ENCODE measurements at regions not wholly inside any gene's neighbourhood (a gene's known extent, or its start where the extent isn't known, plus 50 kb on each side); places are given as distances from the start of the nearest gene placed in this dataset.

GRCh38 chr5:118258223-118258622, 730.1 kb downstream of the DTWD2 start:
- Histone ChIP-seq H3K27me3 (ENCODE audit: insufficient read depth, low read length, poor library complexity) (no peaks in the 10 kb centered on the region), H3K79me1 (ENCODE audit: low read length) (no peaks in the 10 kb centered on the region), H3K56ac (ENCODE audit: low read length) (no peak overlapping the region), H3K4me1 (ENCODE audit: control insufficient read depth, low read depth, low read length) (no peaks in the 10 kb centered on the region), H3K23ac (ENCODE audit: low read length) (no peak overlapping the region), H3K9ac (ENCODE audit: low read length) (no peak overlapping the region), H2BK5ac (ENCODE audit: low read length) (no peak overlapping the region), H3K27ac (ENCODE audit: low read depth, low read length) (no peak overlapping the region), H3K4me3 (ENCODE audit: low read length) (no peak overlapping the region), H4K8ac (ENCODE audit: low read depth, low read length) (no peak overlapping the region), H3K18ac (ENCODE audit: low read length) (no peak overlapping the region), H3K4me2 (ENCODE audit: low read length) (no peak overlapping the region), H4K5ac (ENCODE audit: low read length) (no peak overlapping the region), H2BK15ac (replicated peaks; ENCODE audit: low read depth) (no peak overlapping the region), H2AK5ac (ENCODE audit: low read length) (no peak overlapping the region), H2BK120ac (ENCODE audit: low read depth, low read length) (no peak overlapping the region), H3K36me3 (ENCODE audit: control insufficient read depth, insufficient read depth, low read length) (no peaks in the 10 kb centered on the region), H3K4ac (ENCODE audit: low read depth, low read length) (no peak overlapping the region), H3K79me2 (ENCODE audit: control insufficient read depth, insufficient read depth, low read length) (no peaks in the 10 kb centered on the region)
- DNase-seq = no peak
- WGBS (ENCODE audit: extremely low coverage, insufficient coverage, low lambda C conversion rate) = no CpG with 5 or more reads among the region's 1 CpG

- Histone ChIP-seq H3K79me1 (ENCODE audit: low read length) (no peaks in the 10 kb centered on the region), H2AK5ac (ENCODE audit: low read length) (no peak overlapping the region)
These were observed 731.3 kb downstream of the DTWD2 start for GRCh38 chr5:118257066-118257465.

GRCh38 chr5:118253225-118254061, 734.9 kb downstream of the DTWD2 start:
- Histone ChIP-seq H3K4me1 (ENCODE audit: control insufficient read depth, low read depth, low read length) (no peaks in the 10 kb centered on the region), H3K27me3 (ENCODE audit: insufficient read depth, low read length, poor library complexity) (no peaks in the 10 kb centered on the region), H2BK15ac (replicated peaks; ENCODE audit: low read depth) (no peak overlapping the region), H3K56ac (ENCODE audit: low read length) (no peak overlapping the region), H3K4ac (ENCODE audit: low read depth, low read length) (no peak overlapping the region), H3K9ac (ENCODE audit: low read length) (no peak overlapping the region), H3K79me2 (ENCODE audit: control insufficient read depth, insufficient read depth, low read length) (no peaks in the 10 kb centered on the region), H4K5ac (ENCODE audit: low read length) (no peak overlapping the region), H2AK5ac (ENCODE audit: low read length) (no peak overlapping the region), H3K79me1 (ENCODE audit: low read length) (no peaks in the 10 kb centered on the region), H3K27ac (ENCODE audit: low read depth, low read length) (no peak overlapping the region), H3K36me3 (ENCODE audit: control insufficient read depth, insufficient read depth, low read length) (no peaks in the 10 kb centered on the region), H2BK5ac (ENCODE audit: low read length) (no peak overlapping the region), H3K4me2 (ENCODE audit: low read length) (no peak overlapping the region), H4K8ac (ENCODE audit: low read depth, low read length) (no peak overlapping the region), H3K4me3 (ENCODE audit: low read length) (no peak overlapping the region), H3K23ac (ENCODE audit: low read length) (no peak overlapping the region), H2BK120ac (ENCODE audit: low read depth, low read length) (no peak overlapping the region), H3K18ac (ENCODE audit: low read length) (no peak overlapping the region)
- no peak for DNase-seq
- no CpG with 5 or more reads among the region's 2 CpGs for WGBS (ENCODE audit: extremely low coverage, insufficient coverage, low lambda C conversion rate)

More at GRCh38 chr5:118257066-118257465, 731.3 kb downstream of the DTWD2 start:
- no peak overlapping the region for H3K18ac ChIP-seq (ENCODE audit: low read length)
- H3K27ac ChIP-seq (ENCODE audit: low read depth, low read length) = no peak overlapping the region
- H3K4me1 ChIP-seq (ENCODE audit: control insufficient read depth, low read depth, low read length) = no peaks in the 10 kb centered on the region
- no peaks in the 10 kb centered on the region for H3K27me3 ChIP-seq (ENCODE audit: insufficient read depth, low read length, poor library complexity)
- no peak overlapping the region for H3K4ac ChIP-seq (ENCODE audit: low read depth, low read length)
- no peak overlapping the region for H3K23ac ChIP-seq (ENCODE audit: low read length)
- H2BK15ac ChIP-seq (replicated peaks; ENCODE audit: low read depth) = no peak overlapping the region
- H3K9ac ChIP-seq (ENCODE audit: low read length) = no peak overlapping the region
- H4K5ac ChIP-seq (ENCODE audit: low read length) = no peak overlapping the region
- no peak overlapping the region for H2BK5ac ChIP-seq (ENCODE audit: low read length)
- no peak overlapping the region for H3K56ac ChIP-seq (ENCODE audit: low read length)
- no peak overlapping the region for H4K8ac ChIP-seq (ENCODE audit: low read depth, low read length)
- no peaks in the 10 kb centered on the region for H3K79me2 ChIP-seq (ENCODE audit: control insufficient read depth, insufficient read depth, low read length)
- no peak overlapping the region for H3K4me3 ChIP-seq (ENCODE audit: low read length)
- no peak overlapping the region for H2BK120ac ChIP-seq (ENCODE audit: low read depth, low read length)
- H3K4me2 ChIP-seq (ENCODE audit: low read length) = no peak overlapping the region
- H3K36me3 ChIP-seq (ENCODE audit: control insufficient read depth, insufficient read depth, low read length) = no peaks in the 10 kb centered on the region
- DNase-seq = no peak

- H3K79me1 ChIP-seq (ENCODE audit: low read length) = no peaks in the 10 kb centered on the region
- no peak overlapping the region for H2BK5ac ChIP-seq (ENCODE audit: low read length)
- H3K27me3 ChIP-seq (ENCODE audit: insufficient read depth, low read length, poor library complexity) = no peaks in the 10 kb centered on the region
- no peak overlapping the region for H3K23ac ChIP-seq (ENCODE audit: low read length)
- no peak overlapping the region for H3K27ac ChIP-seq (ENCODE audit: low read depth, low read length)
- no peak overlapping the region for H3K4ac ChIP-seq (ENCODE audit: low read depth, low read length)
- no peaks in the 10 kb centered on the region for H3K36me3 ChIP-seq (ENCODE audit: control insufficient read depth, insufficient read depth, low read length)
- H3K9ac ChIP-seq (ENCODE audit: low read length) = no peak overlapping the region
- H3K56ac ChIP-seq (ENCODE audit: low read length) = no peak overlapping the region
- no peaks in the 10 kb centered on the region for H3K79me2 ChIP-seq (ENCODE audit: control insufficient read depth, insufficient read depth, low read length)
- no peak overlapping the region for H2BK120ac ChIP-seq (ENCODE audit: low read depth, low read length)
- no peak overlapping the region for H4K8ac ChIP-seq (ENCODE audit: low read depth, low read length)
- H4K5ac ChIP-seq (ENCODE audit: low read length) = no peak overlapping the region
- no CpG with 5 or more reads among the region's 2 CpGs for WGBS (ENCODE audit: extremely low coverage, insufficient coverage, low lambda C conversion rate)
- no peak overlapping the region for H2BK15ac ChIP-seq (replicated peaks; ENCODE audit: low read depth)
- no peak for DNase-seq
- no peak overlapping the region for H3K18ac ChIP-seq (ENCODE audit: low read length)
- H2AK5ac ChIP-seq (ENCODE audit: low read length) = no peak overlapping the region
- no peak overlapping the region for H3K4me3 ChIP-seq (ENCODE audit: low read length)
- H3K4me1 ChIP-seq (ENCODE audit: control insufficient read depth, low read depth, low read length) = no peaks in the 10 kb centered on the region
- no peak overlapping the region for H3K4me2 ChIP-seq (ENCODE audit: low read length)
These were observed 739.0 kb downstream of the DTWD2 start for GRCh38 chr5:118249386-118249785.

- Histone ChIP-seq H2BK15ac (replicated peaks; ENCODE audit: low read depth) (no peak overlapping the region), H4K8ac (ENCODE audit: low read depth, low read length) (no peak overlapping the region), H3K4me2 (ENCODE audit: low read length) (no peak overlapping the region), H3K79me2 (ENCODE audit: control insufficient read depth, insufficient read depth, low read length) (no peaks in the 10 kb centered on the region), H3K23ac (ENCODE audit: low read length) (no peak overlapping the region), H4K5ac (ENCODE audit: low read length) (no peak overlapping the region), H3K36me3 (ENCODE audit: control insufficient read depth, insufficient read depth, low read length) (no peaks in the 10 kb centered on the region), H2AK5ac (ENCODE audit: low read length) (no peak overlapping the region), H3K18ac (ENCODE audit: low read length) (no peak overlapping the region), H3K4me3 (ENCODE audit: low read length) (no peak overlapping the region), H3K27me3 (ENCODE audit: insufficient read depth, low read length, poor library complexity) (no peaks in the 10 kb centered on the region), H2BK120ac (ENCODE audit: low read depth, low read length) (no peak overlapping the region), H2BK5ac (ENCODE audit: low read length) (no peak overlapping the region), H3K4ac (ENCODE audit: low read depth, low read length) (no peak overlapping the region), H3K27ac (ENCODE audit: low read depth, low read length) (no peak overlapping the region), H3K79me1 (ENCODE audit: low read length) (no peaks in the 10 kb centered on the region), H3K9ac (ENCODE audit: low read length) (no peak overlapping the region), H3K4me1 (ENCODE audit: control insufficient read depth, low read depth, low read length) (no peaks in the 10 kb centered on the region), H3K56ac (ENCODE audit: low read length) (no peak overlapping the region)
- no peak for DNase-seq
- no CpG with 5 or more reads among the region's 4 CpGs for WGBS (ENCODE audit: extremely low coverage, insufficient coverage, low lambda C conversion rate)
These were observed 740.9 kb downstream of the DTWD2 start for GRCh38 chr5:118247458-118247857.

GRCh38 chr5:118243613-118244012, 744.7 kb downstream of the DTWD2 start:
- H4K8ac ChIP-seq (ENCODE audit: low read depth, low read length) = no peak overlapping the region
- H3K79me2 ChIP-seq (ENCODE audit: control insufficient read depth, insufficient read depth, low read length) = no peaks in the 10 kb centered on the region

More at GRCh38 chr5:118243613-118244012, 744.7 kb downstream of the DTWD2 start:
- Histone ChIP-seq H3K4me2 (ENCODE audit: low read length) (no peak overlapping the region), H3K9ac (ENCODE audit: low read length) (no peak overlapping the region), H3K4me1 (ENCODE audit: control insufficient read depth, low read depth, low read length) (no peaks in the 10 kb centered on the region), H4K5ac (ENCODE audit: low read length) (no peak overlapping the region), H2BK15ac (replicated peaks; ENCODE audit: low read depth) (no peak overlapping the region), H3K79me1 (ENCODE audit: low read length) (no peaks in the 10 kb centered on the region), H3K36me3 (ENCODE audit: control insufficient read depth, insufficient read depth, low read length) (no peaks in the 10 kb centered on the region), H3K56ac (ENCODE audit: low read length) (no peak overlapping the region), H3K4ac (ENCODE audit: low read depth, low read length) (no peak overlapping the region), H3K18ac (ENCODE audit: low read length) (no peak overlapping the region), H3K4me3 (ENCODE audit: low read length) (no peak overlapping the region), H3K23ac (ENCODE audit: low read length) (no peak overlapping the region), H2BK5ac (ENCODE audit: low read length) (no peak overlapping the region), H2AK5ac (ENCODE audit: low read length) (no peak overlapping the region), H3K27me3 (ENCODE audit: insufficient read depth, low read length, poor library complexity) (no peaks in the 10 kb centered on the region), H2BK120ac (ENCODE audit: low read depth, low read length) (no peak overlapping the region), H3K27ac (ENCODE audit: low read depth, low read length) (no peak overlapping the region)
- 100% methylated on average over 1 of the region's 2 CpGs for WGBS (ENCODE audit: extremely low coverage, insufficient coverage, low lambda C conversion rate)
- DNase-seq = no peak
